ENCODE measurements at regions not wholly inside any gene's neighbourhood (a gene's known extent, or its start where the extent isn't known, plus 50 kb on each side); places are given as distances from the start of the nearest gene placed in this dataset.
A peak's percentile ranks its signal among the peaks of the same experiment; 100 is the strongest.

DNA sequence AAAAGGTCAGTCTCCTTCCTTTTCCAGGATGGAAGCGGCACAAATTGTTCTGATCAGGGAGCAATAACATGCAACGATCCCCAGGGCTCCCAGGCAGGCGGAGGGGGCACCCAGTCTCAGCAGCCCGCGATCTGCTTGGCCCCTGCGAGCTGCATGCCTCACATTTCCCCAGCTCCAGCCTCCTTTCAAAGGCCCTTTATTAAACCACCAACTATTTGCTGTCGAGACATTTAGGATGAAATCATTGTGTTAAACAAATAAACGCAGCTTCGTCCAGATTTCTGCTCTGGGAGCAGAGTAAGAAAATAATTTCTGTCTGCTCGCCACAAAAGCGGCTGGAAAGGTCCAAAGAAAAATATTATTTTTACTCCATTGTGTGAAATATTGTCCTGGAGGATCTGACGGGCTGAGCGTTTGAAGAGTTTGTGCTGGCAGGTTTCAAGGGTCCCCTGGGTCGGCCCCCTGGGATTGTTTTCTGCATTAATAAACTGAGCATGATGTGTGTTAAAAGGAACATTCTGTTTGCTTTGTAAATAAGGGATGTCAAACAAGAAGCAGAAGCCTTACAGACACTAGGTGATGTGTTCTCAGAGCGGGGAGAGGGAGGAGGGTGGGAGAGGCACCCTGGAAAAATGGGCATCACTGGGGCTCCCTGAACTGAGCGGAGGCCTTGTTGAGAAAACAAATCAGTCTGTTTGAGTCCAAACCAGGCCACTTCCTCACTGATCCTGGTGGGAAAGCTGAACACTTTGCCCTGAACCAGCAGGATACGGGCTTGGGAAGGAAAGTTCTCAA lies 110.1 kb downstream of the FOXD1 start:
- TF ChIP-seq CTCF (IDR thresholded peaks at IDR 0.05): no peak
- TF ChIP-seq POLR2A (IDR thresholded peaks at IDR 0.05): no peak
- TF ChIP-seq EP300 (IDR thresholded peaks at IDR 0.05): no peak
- TF ChIP-seq POLR2AphosphoS5 (IDR thresholded peaks at IDR 0.05): peak; percentile 51
